HepG2 (cell line): ENCODE measurements at regions not wholly inside any gene's neighbourhood (a gene's known extent, or its start where the extent isn't known, plus 50 kb on each side); places are given as distances from the start of the nearest gene placed in this dataset.

Experiments
- AHDC1 ChIP-seq: sonication (generic); formaldehyde crosslinking; IDR thresholded peaks from 2 replicates; pipeline ENCODE4 v1.5.1; 2020; ENCODE audit warnings: mild to moderate bottlenecking, missing genetic modification reagents, borderline replicate concordance
- ARID4A ChIP-seq: sonication (generic); formaldehyde crosslinking; IDR thresholded peaks from 2 replicates; pipeline ENCODE4 v1.5.0; 2020; ENCODE audit warnings: mild to moderate bottlenecking, missing genetic modification reagents, borderline replicate concordance
- ESRRA ChIP-seq: sonication (generic); formaldehyde crosslinking; IDR thresholded peaks from 2 replicates; pipeline ENCODE4 v1.5.1; 2020; ENCODE audit warnings: mild to moderate bottlenecking, low read depth, missing genetic modification reagents
- HNF1A ChIP-seq, 2 experiments: sonication (generic) in 1 of 2; formaldehyde crosslinking in 1 of 2; IDR thresholded peaks; 2 replicates each; pipeline versions ENCODE4 v1.4.0 to v1.6.1; 2016 to 2020; ENCODE audit warnings: borderline replicate concordance in 1 of 2, low read depth in 1 of 2, mild to moderate bottlenecking in 1 of 2, missing genetic modification reagents in 1 of 2
- KLF12 ChIP-seq: sonication (generic); formaldehyde crosslinking; IDR thresholded peaks from 2 replicates; pipeline ENCODE4 v1.4.0; 2020; ENCODE audit warnings: missing genetic modification reagents, borderline replicate concordance
- MAX ChIP-seq: IDR thresholded peaks from 2 replicates; pipeline ENCODE4 v1.6.1; 2012; ENCODE audit warnings: inconsistent platforms
- MED1 ChIP-seq: sonication (generic); formaldehyde crosslinking; IDR thresholded peaks from 2 replicates; pipeline ENCODE4 v1.4.0; 2020; ENCODE audit warnings: missing genetic modification reagents
- MIER3 ChIP-seq: IDR thresholded peaks from 2 replicates; pipeline ENCODE4 v1.6.1; 2016; ENCODE audit warnings: missing compliant biosample characterization, borderline replicate concordance
- SOX5 ChIP-seq: IDR thresholded peaks from 2 replicates; pipeline ENCODE4 v1.6.1; 2016; ENCODE audit warnings: borderline replicate concordance
- STAG1 ChIP-seq: sonication (generic); formaldehyde crosslinking; IDR thresholded peaks from 2 replicates; pipeline ENCODE4 v1.4.0; 2020; ENCODE audit warnings: missing genetic modification reagents
- ZBTB42 ChIP-seq: sonication (generic); formaldehyde crosslinking; IDR thresholded peaks from 2 replicates; pipeline ENCODE4 v1.5.0; 2020; ENCODE audit warnings: mild to moderate bottlenecking, missing genetic modification reagents
- ZMYM4 ChIP-seq: sonication (generic); formaldehyde crosslinking; IDR thresholded peaks from 2 replicates; pipeline ENCODE4 v1.8.1; 2023; ENCODE audit warnings: mild to moderate bottlenecking, missing genetic modification reagents
- ZNF331 ChIP-seq: sonication (generic); formaldehyde crosslinking; IDR thresholded peaks from 2 replicates; pipeline ENCODE4 v1.4.0; 2020; ENCODE audit warnings: missing genetic modification reagents

- TF ChIP-seq ARID4A (CRISPR knock-in tag), result peak; percentile 29; the same call in 1 of the 2 replicates
- 0 out of 2 replicates have a peak, but pooled peaks have one; percentile 3 for TF ChIP-seq STAG1
- peak; percentile 81 for TF ChIP-seq AHDC1 (CRISPR knock-in tag)
- peak; percentile 33; the same call in 1 of the 2 replicates for TF ChIP-seq MED1 (CRISPR knock-in tag)
- peak; percentile 50 for TF ChIP-seq MAX
- TF ChIP-seq ZMYM4 (CRISPR knock-in tag), result peak; percentile 82
- peak; percentile 44; the same call in 1 of the 2 replicates for TF ChIP-seq SOX5 (CRISPR knock-in tag)
- TF ChIP-seq KLF12, result no peak
- 0 out of 2 replicates have a peak, but pooled peaks have one; percentile 26 for TF ChIP-seq ZNF331
- TF ChIP-seq MIER3 (CRISPR knock-in tag), result 0 out of 2 replicates have a peak, but pooled peaks have one; percentile 31
- TF ChIP-seq ZBTB42 (CRISPR knock-in tag), result no peak
- 0 out of 2 replicates have a peak, but pooled peaks have one; percentile 13 for TF ChIP-seq HNF1A (IDR thresholded peaks at IDR 0.05; ENCODE audit: low read depth)
- peak; percentile 30; the same call in 1 of the 2 replicates for TF ChIP-seq HNF1A (CRISPR knock-in tag; IDR thresholded peaks at IDR 0.05; ENCODE audit: borderline replicate concordance)
- 0 out of 2 replicates have a peak, but pooled peaks have one; percentile 28 for TF ChIP-seq ESRRA (CRISPR knock-in tag)
These were observed 258.9 kb upstream of the PROX1 start (continued) for GRCh38 chr1:213728593-213729536.
